Naive B cell (primary cell): ENCODE measurements at regions not wholly inside any gene's neighbourhood (a gene's known extent, or its start where the extent isn't known, plus 50 kb on each side); places are given as distances from the start of the nearest gene placed in this dataset.

Experiments used
- ATAC-seq, 2 donors: fragments of 150-1000 bp; cut with Tn5 transposase; 2 replicates each; pipeline ENCODE4 v1.10.0; 2021; ENCODE audit warnings: low read depth in 2 of 2, mild to moderate bottlenecking in 2 of 2, moderate library complexity in 2 of 2
- DNase-seq: peaks from one replicate; pipeline ENCODE4 v3.0.0; 2022
- H3K27ac Mint-ChIP-seq, 6 donors: one replicate each; pipeline ENCODE4 v1.8.0; 2020 to 2022; ENCODE audit warnings: mild to moderate bottlenecking in 6 of 6, mixed read lengths in 6 of 6, moderate library complexity in 5 of 6, inconsistent platforms in 2 of 6
- H3K27me3 Mint-ChIP-seq, 3 donors: one replicate each; pipeline ENCODE4 v1.8.0; 2021 to 2022; ENCODE audit warnings: mixed read lengths in 3 of 3, mild to moderate bottlenecking in 1 of 3
- H3K36me3 Mint-ChIP-seq, 2 donors: one replicate each; pipeline ENCODE4 v1.8.0; 2020 to 2022; ENCODE audit warnings: mixed read lengths in 2 of 2, inconsistent platforms in 1 of 2, mild to moderate bottlenecking in 1 of 2
- H3K4me1 Mint-ChIP-seq, 3 donors: one replicate each; pipeline ENCODE4 v1.8.0; 2020 to 2022; ENCODE audit warnings: mixed read lengths in 3 of 3, inconsistent platforms in 1 of 3, mild to moderate bottlenecking in 1 of 3, moderate library complexity in 1 of 3
- H3K4me3 Mint-ChIP-seq, 8 donors: one replicate each; pipeline ENCODE4 v1.8.0; 2020 to 2022; ENCODE audit warnings: mild to moderate bottlenecking in 8 of 8, mixed read lengths in 8 of 8, moderate library complexity in 8 of 8, inconsistent platforms in 2 of 8
- H3K9me3 Mint-ChIP-seq, 7 donors: one replicate each; pipeline ENCODE4 v1.8.0; 2020 to 2022; ENCODE audit warnings: mixed read lengths in 7 of 7, mild to moderate bottlenecking in 5 of 7, inconsistent platforms in 2 of 7, moderate library complexity in 1 of 7

GRCh38 chr18:75544496-75544895, 117.0 kb upstream of the SMIM21 start:
- ATAC-seq = no peak
- H3K27me3 Mint-ChIP-seq = peaks cover 0 to 5% (median 5%) of the 10 kb centered on the region in 3 donors
- no peaks in the 10 kb centered on the region for H3K4me1 Mint-ChIP-seq
- DNase-seq = no peak
- H3K36me3 Mint-ChIP-seq = no peaks in the 10 kb centered on the region
- no peak overlapping the region for H3K4me3 Mint-ChIP-seq
- H3K9me3 Mint-ChIP-seq = peaks cover 0 to 9% (median 4%) of the 10 kb centered on the region in 7 donors
- no peak overlapping the region for H3K27ac Mint-ChIP-seq

- no peak for DNase-seq
- H3K27me3 Mint-ChIP-seq = peaks cover 0 to 5% (median under 1%) of the 10 kb centered on the region in 3 donors
- H3K4me3 Mint-ChIP-seq = no peak overlapping the region
- ATAC-seq = no peak
- H3K27ac Mint-ChIP-seq = no peak overlapping the region
- no peaks in the 10 kb centered on the region for H3K36me3 Mint-ChIP-seq
- no peaks in the 10 kb centered on the region for H3K4me1 Mint-ChIP-seq
- H3K9me3 Mint-ChIP-seq = peaks cover 0 to 6% (median 4%) of the 10 kb centered on the region in 7 donors
Observed at GRCh38 chr18:75544051-75544481, 116.6 kb upstream of the SMIM21 start.

GRCh38 chr18:75538727-75539126, 111.2 kb upstream of the SMIM21 start:
- H3K27me3 Mint-ChIP-seq = peaks cover 0 to 5% (median 5%) of the 10 kb centered on the region in 3 donors
- H3K36me3 Mint-ChIP-seq = no peaks in the 10 kb centered on the region
- no peaks in the 10 kb centered on the region for H3K9me3 Mint-ChIP-seq
- no peaks in the 10 kb centered on the region for H3K4me1 Mint-ChIP-seq
- no peak overlapping the region for H3K27ac Mint-ChIP-seq
- H3K4me3 Mint-ChIP-seq = no peak overlapping the region
- DNase-seq (no peak), ATAC-seq (no peak)

- Mint-ChIP-seq H3K9me3 (peaks cover 0 to under 1% (median 0%) of the 10 kb centered on the region in 7 donors), H3K27ac (no peak overlapping the region), H3K4me1 (no peaks in the 10 kb centered on the region), H3K4me3 (no peak overlapping the region), H3K36me3 (no peaks in the 10 kb centered on the region), H3K27me3 (peaks cover 0 to 7% (median 0%) of the 10 kb centered on the region in 3 donors)
- ATAC-seq = no peak
- no peak for DNase-seq
Observed at GRCh38 chr18:75533950-75534349, 106.4 kb upstream of the SMIM21 start.

GRCh38 chr18:75533209-75533608, 105.7 kb upstream of the SMIM21 start:
- Mint-ChIP-seq H3K36me3 (no peaks in the 10 kb centered on the region), H3K27ac (no peak overlapping the region), H3K4me1 (no peaks in the 10 kb centered on the region), H3K4me3 (no peak overlapping the region), H3K9me3 (peaks cover 0 to 3% (median 0%) of the 10 kb centered on the region in 7 donors), H3K27me3 (peaks cover 0 to 11% (median 0%) of the 10 kb centered on the region in 3 donors)
- ATAC-seq = no peak
- DNase-seq = no peak

- no peaks in the 10 kb centered on the region for H3K4me1 Mint-ChIP-seq
- no peak overlapping the region for H3K4me3 Mint-ChIP-seq
- peaks cover 0 to 6% (median 0%) of the 10 kb centered on the region in 3 donors for H3K27me3 Mint-ChIP-seq
Observed at GRCh38 chr18:75531851-75532459, 104.5 kb upstream of the SMIM21 start.

GRCh38 chr18:75531212-75531850, 103.8 kb upstream of the SMIM21 start:
- ATAC-seq = no peak
- H3K27ac Mint-ChIP-seq = no peak overlapping the region
- H3K4me1 Mint-ChIP-seq = no peaks in the 10 kb centered on the region
- peaks cover 0 to 3% (median 0%) of the 10 kb centered on the region in 7 donors for H3K9me3 Mint-ChIP-seq
- no peaks in the 10 kb centered on the region for H3K36me3 Mint-ChIP-seq
- no peak overlapping the region for H3K4me3 Mint-ChIP-seq
- peaks cover 0 to 6% (median 0%) of the 10 kb centered on the region in 3 donors for H3K27me3 Mint-ChIP-seq
- no peak for DNase-seq

More at GRCh38 chr18:75531851-75532459, 104.5 kb upstream of the SMIM21 start:
- Mint-ChIP-seq H3K27ac (no peak overlapping the region), H3K36me3 (no peaks in the 10 kb centered on the region), H3K9me3 (peaks cover 0 to 3% (median 0%) of the 10 kb centered on the region in 7 donors)
- no peak for ATAC-seq
- no peak for DNase-seq

- ATAC-seq (no peak), DNase-seq (no peak)
- H3K27me3 Mint-ChIP-seq = peaks cover 0 to 6% (median 0%) of the 10 kb centered on the region in 3 donors
- H3K4me3 Mint-ChIP-seq = no peak overlapping the region
- no peaks in the 10 kb centered on the region for H3K4me1 Mint-ChIP-seq
- peaks cover 0 to 3% (median 0%) of the 10 kb centered on the region in 7 donors for H3K9me3 Mint-ChIP-seq
- no peak overlapping the region for H3K27ac Mint-ChIP-seq
- H3K36me3 Mint-ChIP-seq = no peaks in the 10 kb centered on the region
Observed at GRCh38 chr18:75530566-75531211, 103.2 kb upstream of the SMIM21 start.

- no peaks in the 10 kb centered on the region for H3K4me1 Mint-ChIP-seq
- DNase-seq = no peak
- peaks cover 0 to 6% (median 0%) of the 10 kb centered on the region in 3 donors for H3K27me3 Mint-ChIP-seq
- ATAC-seq = no peak
- no peak overlapping the region for H3K4me3 Mint-ChIP-seq
- no peak overlapping the region for H3K27ac Mint-ChIP-seq
- peaks cover 0 to 5% (median 0%) of the 10 kb centered on the region in 7 donors for H3K9me3 Mint-ChIP-seq
- no peaks in the 10 kb centered on the region for H3K36me3 Mint-ChIP-seq
Observed at GRCh38 chr18:75530118-75530517, 102.6 kb upstream of the SMIM21 start.

GRCh38 chr18:75529394-75529793, 101.9 kb upstream of the SMIM21 start:
- peaks cover 0 to 5% (median 0%) of the 10 kb centered on the region in 7 donors for H3K9me3 Mint-ChIP-seq
- ATAC-seq (no peak), DNase-seq (no peak)
- no peak overlapping the region for H3K27ac Mint-ChIP-seq
- no peaks in the 10 kb centered on the region for H3K36me3 Mint-ChIP-seq
- H3K4me1 Mint-ChIP-seq = no peaks in the 10 kb centered on the region
- H3K27me3 Mint-ChIP-seq = peaks cover 0 to 6% (median 0%) of the 10 kb centered on the region in 3 donors
- H3K4me3 Mint-ChIP-seq = no peak overlapping the region

- H3K36me3 Mint-ChIP-seq = no peaks in the 10 kb centered on the region
- ATAC-seq = no peak
- DNase-seq = no peak
- H3K9me3 Mint-ChIP-seq = peaks cover 0 to 5% (median 1%) of the 10 kb centered on the region in 7 donors
- peak overlapping the region in 1 of 6 donors; percentile 29 for H3K27ac Mint-ChIP-seq
- H3K27me3 Mint-ChIP-seq = peaks cover 0 to 6% (median 0%) of the 10 kb centered on the region in 3 donors
- no peak overlapping the region for H3K4me3 Mint-ChIP-seq
- no peaks in the 10 kb centered on the region for H3K4me1 Mint-ChIP-seq
Observed at GRCh38 chr18:75527848-75528685, 100.6 kb upstream of the SMIM21 start.

GRCh38 chr18:75526038-75526437, 98.5 kb upstream of the SMIM21 start:
- H3K4me3 Mint-ChIP-seq = no peak overlapping the region
- no peaks in the 10 kb centered on the region for H3K4me1 Mint-ChIP-seq
- ATAC-seq (no peak), DNase-seq (no peak)
- no peaks in the 10 kb centered on the region for H3K36me3 Mint-ChIP-seq
- H3K27ac Mint-ChIP-seq = no peak overlapping the region
- peaks cover 0 to 6% (median 0%) of the 10 kb centered on the region in 3 donors for H3K27me3 Mint-ChIP-seq
- H3K9me3 Mint-ChIP-seq = peaks cover 0 to 5% (median 2%) of the 10 kb centered on the region in 7 donors

- Mint-ChIP-seq H3K4me3 (peak overlapping the region in 1 of 8 donors; percentile 5), H3K27ac (no peak overlapping the region)
- no peak for DNase-seq
Observed at GRCh38 chr18:75525331-75525730, 97.8 kb upstream of the SMIM21 start.

More at GRCh38 chr18:75525331-75525730, 97.8 kb upstream of the SMIM21 start:
- ATAC-seq = no peak
- peaks cover 0 to 5% (median 2%) of the 10 kb centered on the region in 7 donors for H3K9me3 Mint-ChIP-seq
- peaks cover 0 to 6% (median 0%) of the 10 kb centered on the region in 3 donors for H3K27me3 Mint-ChIP-seq
- H3K4me1 Mint-ChIP-seq = no peaks in the 10 kb centered on the region
- no peaks in the 10 kb centered on the region for H3K36me3 Mint-ChIP-seq
